ENCODE measurements at regions not wholly inside any gene's neighbourhood (a gene's known extent, or its start where the extent isn't known, plus 50 kb on each side); places are given as distances from the start of the nearest gene placed in this dataset.

DNA sequence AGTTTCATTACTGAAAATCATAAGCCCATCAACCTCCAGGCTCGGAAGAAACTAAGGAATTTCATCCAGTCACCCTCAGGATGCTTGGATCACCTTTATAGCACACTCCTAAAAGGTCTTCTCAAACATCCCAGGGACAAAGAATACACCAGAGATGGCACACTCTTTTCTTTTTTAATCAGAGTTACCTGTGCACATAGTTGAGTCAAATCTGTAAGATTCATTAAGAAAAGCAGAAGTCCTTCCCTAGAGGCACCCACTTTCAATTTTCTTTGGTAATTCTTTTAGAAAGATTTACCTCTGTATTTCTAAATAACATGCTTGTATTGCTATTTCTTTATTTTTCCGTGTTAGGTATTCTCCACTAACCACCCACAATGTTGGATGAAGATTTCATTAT lies 50.6 kb upstream of the IL6 start:
- DNase-seq (ENCODE audit: extremely low spot score), result no peak
- WGBS, result 60% methylated on average over 2 of the region's 2 CpGs
- no peaks in the 10 kb centered on the region for H3K36me3 ChIP-seq (ENCODE audit: insufficient read depth)
- no peak overlapping the region for H3K27ac ChIP-seq (ENCODE audit: low read depth)
- no peaks in the 10 kb centered on the region for H3K4me1 ChIP-seq (ENCODE audit: insufficient read depth)
- no peak overlapping the region for H3K4me3 ChIP-seq (ENCODE audit: low read depth, low read length)

DNA sequence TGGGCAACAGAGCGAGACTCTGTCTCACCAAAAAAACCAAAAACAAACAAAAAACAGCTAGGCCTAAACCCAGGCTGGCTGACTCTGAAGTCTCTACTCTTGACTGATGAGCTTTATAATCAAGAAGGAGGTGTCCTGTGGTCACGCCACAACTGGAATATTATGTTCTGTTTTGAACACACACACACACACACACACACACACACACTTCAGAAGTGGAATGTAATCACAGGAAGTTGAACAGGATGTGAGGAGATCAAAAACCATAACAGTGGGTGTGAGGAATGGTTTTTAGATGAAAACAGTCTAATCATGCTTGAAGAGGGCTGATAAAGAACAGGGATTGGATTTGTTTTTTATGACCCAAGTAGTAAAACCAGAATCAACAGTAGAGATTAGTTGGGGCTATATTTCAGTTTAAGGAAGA lies 51.1 kb upstream of the IL6 start:
- no peaks in the 10 kb centered on the region for H3K36me3 ChIP-seq (ENCODE audit: insufficient read depth)
- WGBS, result 69% methylated on average over 2 of the region's 2 CpGs
- H3K4me3 ChIP-seq (ENCODE audit: low read depth, low read length), result no peak overlapping the region
- no peaks in the 10 kb centered on the region for H3K4me1 ChIP-seq (ENCODE audit: insufficient read depth)
- no peak overlapping the region for H3K27ac ChIP-seq (ENCODE audit: low read depth)
- no peak for DNase-seq (ENCODE audit: extremely low spot score)

DNA sequence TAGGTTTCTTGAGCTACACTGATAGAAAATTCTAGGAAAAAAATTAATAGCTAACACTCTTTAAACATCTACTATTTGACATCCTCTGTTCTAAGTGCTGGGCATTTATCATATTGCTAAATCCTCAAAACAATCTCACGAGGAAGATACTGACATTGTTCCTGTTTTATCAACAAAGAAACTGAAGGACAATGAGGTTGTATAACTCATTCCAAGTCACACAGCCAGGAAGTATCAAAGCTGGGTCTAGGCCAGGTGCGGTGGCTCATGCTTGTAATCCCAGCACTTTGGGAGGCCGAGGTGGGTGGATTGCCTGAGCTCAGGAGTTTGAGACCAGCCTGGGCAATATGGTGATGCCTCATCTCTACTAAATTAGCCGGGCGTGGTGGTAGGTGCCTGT lies 51.6 kb upstream of the IL6 start:
- Histone ChIP-seq H3K4me3 (ENCODE audit: low read depth, low read length) (no peak overlapping the region), H3K27ac (ENCODE audit: low read depth) (no peak overlapping the region), H3K4me1 (ENCODE audit: insufficient read depth) (no peaks in the 10 kb centered on the region), H3K36me3 (ENCODE audit: insufficient read depth) (no peaks in the 10 kb centered on the region)
- DNase-seq (ENCODE audit: extremely low spot score), result no peak
- WGBS, result 73% methylated on average over 5 of the region's 5 CpGs

DNA sequence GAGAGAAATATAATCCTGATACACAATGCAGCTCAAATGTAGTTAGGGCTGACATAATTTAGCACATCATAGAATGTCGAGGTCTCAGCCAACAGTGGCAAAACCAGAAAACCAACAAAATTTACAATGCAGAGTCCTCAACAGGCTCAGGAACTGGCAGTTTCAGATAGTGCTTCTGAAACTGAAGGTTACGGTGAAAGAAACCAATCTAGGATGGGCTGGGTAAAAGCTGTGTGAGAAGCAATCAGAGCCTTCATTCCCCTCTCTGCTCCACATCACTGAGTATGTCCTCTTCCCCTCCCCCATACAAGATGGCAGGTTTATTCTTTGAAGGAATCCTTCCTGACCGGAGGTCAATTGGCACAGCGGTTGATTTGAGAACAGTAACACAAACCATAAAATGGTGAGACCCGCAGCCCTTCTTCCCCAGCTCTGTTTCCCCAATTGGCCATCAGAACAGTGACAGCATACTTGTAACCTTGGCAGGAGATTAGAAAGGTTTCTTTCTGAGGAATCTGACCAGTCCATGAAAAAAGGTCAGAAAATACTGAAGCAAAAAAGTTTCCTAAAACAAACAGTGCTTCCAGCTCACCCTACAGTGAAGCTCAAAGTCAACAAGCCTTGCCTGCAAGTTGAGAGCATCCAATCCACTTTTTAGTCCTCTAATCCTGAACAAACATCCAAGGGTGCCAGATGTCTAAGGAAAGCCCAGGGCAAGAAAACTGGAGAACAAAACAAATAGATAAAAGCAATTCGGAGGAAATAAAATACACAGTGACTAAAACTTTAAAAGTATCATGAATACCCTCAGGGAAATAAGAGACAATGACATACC lies 53.9 kb upstream of the IL6 start:
- Histone ChIP-seq H3K27ac (ENCODE audit: low read depth) (no peak overlapping the region), H3K4me3 (ENCODE audit: low read depth, low read length) (no peak overlapping the region), H3K4me1 (ENCODE audit: insufficient read depth) (no peaks in the 10 kb centered on the region), H3K36me3 (ENCODE audit: insufficient read depth) (no peaks in the 10 kb centered on the region)
- DNase-seq (ENCODE audit: extremely low spot score), result no peak
- 51% methylated on average over 6 of the region's 6 CpGs for WGBS

DNA sequence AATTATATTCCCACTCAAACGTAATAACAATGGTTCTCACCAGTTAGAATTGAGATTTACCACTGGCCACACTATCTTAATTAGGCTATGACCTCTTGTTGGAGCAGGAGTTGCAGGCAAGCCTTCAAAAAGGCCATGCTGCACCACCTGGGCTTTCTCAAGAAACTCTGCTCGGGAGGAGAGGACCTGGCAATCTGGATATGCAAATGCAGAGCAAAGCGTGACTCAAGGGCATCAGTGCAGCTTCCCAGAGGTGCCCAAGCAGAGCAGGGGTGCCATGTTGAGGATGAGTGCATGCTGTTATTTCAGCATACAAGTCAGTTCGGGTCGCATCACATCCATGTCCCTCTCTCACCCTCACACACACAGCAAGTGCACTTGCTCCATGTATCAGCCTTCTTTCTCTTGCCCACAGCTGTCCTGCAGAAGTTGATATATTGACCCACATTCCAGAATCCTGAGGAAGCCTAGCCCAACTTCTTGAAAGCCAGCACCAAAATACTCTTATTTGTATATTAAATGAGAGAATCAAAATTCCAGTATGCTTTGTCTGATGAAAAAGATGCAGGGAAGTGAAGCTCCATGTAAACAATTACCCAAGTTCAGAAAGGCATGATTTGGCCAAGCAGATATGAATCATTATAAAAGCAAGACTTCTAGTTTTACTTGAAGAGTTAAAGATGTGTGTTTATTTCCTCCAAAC lies 55.7 kb upstream of the IL6 start:
- Histone ChIP-seq H3K36me3 (ENCODE audit: insufficient read depth) (no peaks in the 10 kb centered on the region), H3K27ac (ENCODE audit: low read depth) (no peak overlapping the region), H3K4me3 (ENCODE audit: low read depth, low read length) (no peak overlapping the region), H3K4me1 (ENCODE audit: insufficient read depth) (no peaks in the 10 kb centered on the region)
- DNase-seq (ENCODE audit: extremely low spot score), result no peak
- WGBS, result 80% methylated on average over 5 of the region's 5 CpGs

DNA sequence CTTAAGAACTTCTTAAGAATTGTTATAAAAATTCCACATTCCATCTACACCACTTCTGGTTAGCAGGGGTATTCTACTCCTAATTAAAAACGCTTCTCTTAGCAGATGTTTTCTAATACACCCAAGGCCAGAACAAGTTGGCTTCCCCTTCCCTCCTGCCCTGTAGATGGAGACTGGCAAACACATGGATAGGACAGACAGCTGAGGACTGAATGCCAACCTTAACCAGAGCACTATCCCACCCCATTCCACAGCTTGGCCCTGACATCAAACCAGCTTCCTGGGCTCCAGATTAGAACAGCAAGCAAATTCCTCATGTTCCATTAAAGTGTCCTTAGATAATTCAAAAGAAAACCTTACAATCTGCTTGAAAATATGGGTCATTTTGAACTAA lies 56.6 kb upstream of the IL6 start:
- Histone ChIP-seq H3K36me3 (ENCODE audit: insufficient read depth) (no peaks in the 10 kb centered on the region), H3K4me1 (ENCODE audit: insufficient read depth) (no peaks in the 10 kb centered on the region), H3K27ac (ENCODE audit: low read depth) (no peak overlapping the region), H3K4me3 (ENCODE audit: low read depth, low read length) (no peak overlapping the region)
- DNase-seq (ENCODE audit: extremely low spot score), result no peak
- WGBS, result 84% methylated on average over 1 of the region's 1 CpG

DNA sequence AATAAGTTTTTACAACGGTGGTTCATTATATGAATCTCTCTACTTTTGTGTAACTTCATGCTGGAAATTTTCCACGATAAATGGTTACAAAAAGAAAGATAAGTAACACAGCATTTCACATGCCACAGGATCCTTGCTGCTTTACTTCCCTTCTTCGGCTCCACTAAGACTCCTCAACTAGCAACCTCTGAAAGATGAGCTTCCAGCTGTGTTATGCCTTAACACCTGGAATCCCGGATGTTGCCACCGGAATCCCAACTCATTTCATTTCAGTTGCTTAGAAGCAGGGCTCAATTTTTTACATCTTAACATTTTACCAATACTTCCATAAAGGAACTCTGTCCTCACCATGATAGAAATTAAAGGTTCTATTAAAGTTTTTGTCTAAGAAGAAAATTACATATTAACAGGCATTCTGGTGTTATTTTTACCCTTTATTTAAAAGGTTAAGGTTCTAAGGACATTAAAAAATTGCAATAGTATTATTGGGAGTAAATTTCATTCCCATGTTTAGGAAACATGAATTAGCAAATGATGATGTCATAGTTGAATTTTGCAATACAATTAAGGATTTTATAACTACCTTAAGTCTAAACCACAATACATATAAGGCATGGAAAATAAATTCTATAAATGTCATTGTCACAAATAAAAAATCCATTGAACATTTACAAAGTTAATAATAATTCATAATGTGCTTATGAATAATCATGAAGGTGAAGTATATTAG lies 57.1 kb upstream of the IL6 start:
- H3K4me1 ChIP-seq (ENCODE audit: insufficient read depth), result no peaks in the 10 kb centered on the region
- H3K36me3 ChIP-seq (ENCODE audit: insufficient read depth), result no peaks in the 10 kb centered on the region
- no peak overlapping the region for H3K27ac ChIP-seq (ENCODE audit: low read depth)
- no peak overlapping the region for H3K4me3 ChIP-seq (ENCODE audit: low read depth, low read length)
- WGBS, result 66% methylated on average over 5 of the region's 5 CpGs
- DNase-seq (ENCODE audit: extremely low spot score), result no peak

DNA sequence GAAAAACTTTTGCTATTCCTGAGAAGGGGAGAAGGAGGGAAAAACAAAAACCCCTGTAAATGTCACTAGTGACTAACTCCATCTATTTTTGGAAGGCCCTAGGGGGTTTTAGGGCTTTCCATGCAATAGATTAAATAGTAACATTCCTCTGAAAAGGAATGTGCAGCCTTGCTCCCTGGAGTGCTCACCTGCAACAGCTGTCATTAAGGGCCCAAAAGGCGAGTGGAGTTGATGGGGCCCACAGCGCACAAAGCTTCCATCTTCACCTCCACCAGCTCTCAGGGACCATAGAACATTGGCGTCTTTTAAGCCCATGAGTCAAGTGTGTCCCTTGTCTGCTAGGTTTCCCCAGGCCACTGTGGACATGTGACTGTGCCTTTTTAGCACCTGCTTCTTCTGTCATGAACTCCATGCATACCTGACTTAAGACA lies 58.0 kb upstream of the IL6 start:
- Histone ChIP-seq H3K36me3 (ENCODE audit: insufficient read depth) (no peaks in the 10 kb centered on the region), H3K27ac (ENCODE audit: low read depth) (no peak overlapping the region), H3K4me1 (ENCODE audit: insufficient read depth) (no peaks in the 10 kb centered on the region), H3K4me3 (ENCODE audit: low read depth, low read length) (no peak overlapping the region)
- WGBS, result 93% methylated on average over 3 of the region's 3 CpGs
- no peak for DNase-seq (ENCODE audit: extremely low spot score)

DNA sequence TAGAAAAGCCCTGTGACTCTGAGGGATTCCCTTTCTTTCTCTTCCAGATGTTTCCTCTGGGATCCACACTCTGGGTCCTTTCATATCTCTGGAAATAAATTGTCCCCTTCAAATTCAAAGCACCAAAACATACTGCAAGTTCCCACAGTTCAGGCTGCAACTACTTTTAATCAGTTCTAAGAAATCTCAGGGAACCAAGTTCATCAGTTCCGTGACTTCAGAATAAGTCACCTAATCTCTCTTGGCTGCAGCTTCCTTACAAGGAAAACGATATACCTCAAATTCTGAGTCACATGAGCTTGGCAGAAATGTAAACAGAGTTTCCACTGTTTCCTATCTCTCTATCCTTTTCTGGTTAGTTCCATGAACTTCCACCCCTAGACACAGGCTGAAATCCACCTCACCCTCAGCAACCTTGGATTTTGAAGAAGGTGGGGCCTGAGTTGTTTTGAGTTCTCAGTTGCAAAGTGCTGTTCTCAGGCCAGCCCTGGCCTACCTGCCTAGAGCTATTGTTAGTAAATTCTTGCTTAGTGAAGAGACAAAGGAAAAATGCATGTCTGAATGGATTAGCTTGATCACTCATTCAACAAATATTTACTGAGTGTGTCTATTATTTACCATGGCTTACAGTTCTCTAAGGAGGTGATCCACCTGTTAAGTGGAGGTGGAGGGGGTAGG lies 59.3 kb upstream of the IL6 start:
- no peaks in the 10 kb centered on the region for H3K4me1 ChIP-seq (ENCODE audit: insufficient read depth)
- no peak for DNase-seq (ENCODE audit: extremely low spot score)
- 43% methylated on average over 2 of the region's 2 CpGs for WGBS

DNA sequence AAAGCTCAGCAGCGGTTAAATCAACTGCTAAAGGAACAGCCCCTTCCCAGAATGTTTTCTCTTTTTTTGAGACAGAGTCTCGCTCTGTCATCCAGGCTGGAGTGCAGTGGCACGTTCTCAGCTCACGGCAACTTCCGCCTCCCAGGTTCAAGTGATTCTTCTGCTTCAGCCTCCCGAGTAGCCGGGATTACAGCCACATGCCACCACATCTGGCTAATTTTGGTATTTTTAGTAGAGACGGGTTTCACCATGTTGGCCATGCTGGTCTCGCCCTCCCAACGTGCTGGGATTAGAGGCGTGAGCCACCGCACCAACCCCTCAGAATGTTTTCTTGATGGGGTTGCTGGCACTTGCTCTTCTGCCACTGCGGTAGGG lies 59.8 kb upstream of the IL6 start:
- DNase-seq (ENCODE audit: extremely low spot score), result no peak
- Histone ChIP-seq H3K36me3 (ENCODE audit: insufficient read depth) (no peaks in the 10 kb centered on the region), H3K4me3 (ENCODE audit: low read depth, low read length) (no peak overlapping the region), H3K4me1 (ENCODE audit: insufficient read depth) (no peaks in the 10 kb centered on the region), H3K27ac (ENCODE audit: low read depth) (no peak overlapping the region)
- WGBS, result 89% methylated on average over 13 of the region's 13 CpGs

More for the DNA sequence above, 59.3 kb upstream of the IL6 start:
- no peak overlapping the region for H3K4me3 ChIP-seq (ENCODE audit: low read depth, low read length)
- no peaks in the 10 kb centered on the region for H3K36me3 ChIP-seq (ENCODE audit: insufficient read depth)
- H3K27ac ChIP-seq (ENCODE audit: low read depth), result no peak overlapping the region

DNA sequence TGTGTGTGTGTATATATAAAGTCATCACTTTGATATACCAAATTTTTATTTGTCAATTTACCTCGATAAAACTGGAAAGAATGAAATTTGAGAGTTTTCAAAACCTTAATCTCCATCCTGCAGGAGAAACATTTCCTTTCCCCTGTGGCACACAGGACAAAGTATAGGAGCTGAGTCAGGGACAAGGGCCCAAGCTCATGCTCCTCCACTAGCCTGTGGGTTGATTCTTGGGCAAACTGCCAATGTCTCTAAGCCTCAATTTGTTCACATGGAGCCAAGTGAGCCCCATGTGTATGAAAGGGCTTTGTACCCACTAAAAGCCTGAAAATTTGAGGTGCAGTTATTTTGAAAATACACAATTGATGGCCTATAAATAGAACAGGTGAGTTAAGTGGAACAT lies 60.3 kb upstream of the IL6 start:
- no peaks in the 10 kb centered on the region for H3K36me3 ChIP-seq (ENCODE audit: insufficient read depth)
- DNase-seq (ENCODE audit: extremely low spot score), result no peak
- 56% methylated on average over 1 of the region's 1 CpG for WGBS
- no peak overlapping the region for H3K27ac ChIP-seq (ENCODE audit: low read depth)
- no peaks in the 10 kb centered on the region for H3K4me1 ChIP-seq (ENCODE audit: insufficient read depth)
- no peak overlapping the region for H3K4me3 ChIP-seq (ENCODE audit: low read depth, low read length)

DNA sequence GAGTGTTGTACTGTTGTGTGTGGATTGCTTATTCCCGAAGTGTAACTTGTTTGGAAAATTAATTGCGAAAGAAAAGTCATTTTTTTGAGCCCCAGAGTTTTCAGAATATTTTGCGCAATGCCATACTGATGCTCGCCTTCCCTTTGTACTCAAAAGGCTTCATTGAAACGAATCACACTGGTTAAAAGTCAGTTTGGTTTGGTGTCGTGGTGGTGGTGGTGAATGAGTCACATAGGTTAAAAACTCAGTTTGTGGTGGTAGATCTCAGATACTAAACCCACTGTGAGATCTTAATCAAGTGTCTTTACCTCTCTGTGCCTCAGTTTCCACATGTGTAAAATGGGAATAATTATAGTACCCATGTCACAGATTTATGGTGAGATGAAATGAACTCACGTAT lies 61.1 kb upstream of the IL6 start:
- H3K36me3 ChIP-seq (ENCODE audit: insufficient read depth), result no peaks in the 10 kb centered on the region
- no peak for DNase-seq (ENCODE audit: extremely low spot score)
- H3K27ac ChIP-seq (ENCODE audit: low read depth), result no peak overlapping the region
- no peak overlapping the region for H3K4me3 ChIP-seq (ENCODE audit: low read depth, low read length)
- H3K4me1 ChIP-seq (ENCODE audit: insufficient read depth), result no peaks in the 10 kb centered on the region
- 90% methylated on average over 7 of the region's 7 CpGs for WGBS

DNA sequence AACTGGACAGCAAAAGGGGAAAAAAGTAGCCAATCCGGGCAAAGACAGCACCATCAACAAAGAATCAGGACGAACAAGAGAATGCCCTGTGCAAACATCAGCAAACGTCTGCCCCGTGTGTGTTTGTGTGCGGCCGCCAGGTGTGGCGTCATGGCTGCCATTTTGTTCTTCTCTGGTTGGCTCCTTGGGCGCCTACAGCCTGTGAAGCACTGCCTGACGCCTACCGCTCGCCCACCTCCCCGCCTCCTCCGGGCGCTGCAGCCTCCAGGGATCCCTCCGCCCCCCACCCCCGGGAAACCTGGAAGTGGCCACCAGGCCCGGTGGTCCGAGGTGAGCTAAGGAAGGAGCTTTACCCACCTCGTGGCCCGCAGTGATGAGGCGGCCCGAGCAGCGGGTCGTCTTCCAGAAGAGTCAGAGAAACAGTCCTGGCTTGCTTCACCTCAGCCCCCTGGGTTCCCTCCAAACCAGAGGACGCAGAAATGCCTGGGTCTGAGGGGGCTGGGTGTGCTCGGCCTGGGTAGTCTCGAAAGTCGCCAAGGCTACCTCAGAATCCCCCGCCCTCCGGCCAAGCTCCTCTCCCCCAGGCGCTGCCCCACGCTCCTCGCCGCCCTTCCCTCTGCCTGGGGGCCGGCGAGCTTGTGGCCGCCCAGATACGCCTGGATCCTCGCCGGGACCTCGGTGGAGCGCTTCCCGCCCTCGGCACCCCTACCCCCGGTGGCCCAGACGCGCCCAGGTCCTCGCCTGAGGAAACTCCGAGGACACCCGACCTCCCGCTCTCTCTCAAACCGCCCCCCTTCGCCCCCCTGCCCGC lies 61.8 kb upstream of the IL6 start:
- WGBS, result 95% methylated on average over 54 of the region's 54 CpGs
- Histone ChIP-seq H3K27ac (ENCODE audit: low read depth) (no peak overlapping the region), H3K4me3 (ENCODE audit: low read depth, low read length) (no peak overlapping the region), H3K4me1 (ENCODE audit: insufficient read depth) (no peaks in the 10 kb centered on the region), H3K36me3 (ENCODE audit: insufficient read depth) (no peaks in the 10 kb centered on the region)
- no peak for DNase-seq (ENCODE audit: extremely low spot score)

Data from urinary bladder (tissue), 3 donors.